ENCODE measurements at regions not wholly inside any gene's neighbourhood (a gene's known extent, or its start where the extent isn't known, plus 50 kb on each side); places are given as distances from the start of the nearest gene placed in this dataset.

- TF ChIP-seq POLR2A (IDR thresholded peaks at IDR 0.05; ENCODE audit: low read depth, low read length) (no peak), TAF1 (IDR thresholded peaks at IDR 0.05; ENCODE audit: low read depth, low read length) (no peak), POLR2AphosphoS5 (IDR thresholded peaks at IDR 0.05; ENCODE audit: low read depth, low read length) (no peak), SPI1 (IDR thresholded peaks at IDR 0.05; ENCODE audit: low read depth, low read length) (no peak), POU2F2 (IDR thresholded peaks at IDR 0.05; ENCODE audit: low read depth, low read length) (no peak), PAX5 (IDR thresholded peaks at IDR 0.05; ENCODE audit: insufficient read depth, low read length, severe bottlenecking) (no peak)
Measured at GRCh38 chr2:8059255-8059654, 622.6 kb upstream of the ID2 start.

All from GM12891 (cell line).